SK-N-SH treated with all-trans-retinoic acid at 6 μM for 48 hours (cell line): ENCODE measurements at regions not wholly inside any gene's neighbourhood (a gene's known extent, or its start where the extent isn't known, plus 50 kb on each side); places are given as distances from the start of the nearest gene placed in this dataset.

Source experiments
- ATAC-seq: fragments of 200-7000 bp; cut with Tn5 transposase; 3 replicates; pipeline ENCODE4 v1.9.1; 2020; ENCODE audit warnings: mild to moderate bottlenecking, moderate library complexity
- BACH2 ChIP-seq: fragments of 250-450 bp; sonication (Bioruptor Pico); IDR thresholded peaks from 2 replicates; pipeline ENCODE4 v1.9.0; 2021; ENCODE audit warnings: mild to moderate bottlenecking, borderline replicate concordance
- CSDC2 ChIP-seq: fragments of 250-450 bp; sonication (Bioruptor Pico); IDR thresholded peaks from 2 replicates; pipeline ENCODE4 v1.5.0; 2020; ENCODE audit warnings: mild to moderate bottlenecking, moderate library complexity
- GLIS3 ChIP-seq: fragments of 250-450 bp; sonication (Bioruptor Pico); IDR thresholded peaks from 2 replicates; pipeline ENCODE4 v1.5.0; 2020; ENCODE audit warnings: mild to moderate bottlenecking, moderate library complexity
- ISL1 ChIP-seq: fragments of 250-450 bp; sonication (Bioruptor Pico); IDR thresholded peaks from 2 replicates; pipeline ENCODE4 v2.1.2; 2022; ENCODE audit warnings: mild to moderate bottlenecking, moderate library complexity
- OSR1 ChIP-seq: fragments of 250-450 bp; sonication (Bioruptor Pico); IDR thresholded peaks from 2 replicates; pipeline ENCODE4 v1.8.0; 2022; ENCODE audit warnings: moderate library complexity, mild to moderate bottlenecking, inconsistent platforms
- PPARA ChIP-seq: fragments of 250-450 bp; sonication (Bioruptor Pico); IDR thresholded peaks from 2 replicates; pipeline ENCODE4 v1.5.0; 2020; ENCODE audit warnings: mild to moderate bottlenecking, borderline replicate concordance
- RARB ChIP-seq: fragments of 250-450 bp; sonication (Bioruptor Pico); IDR thresholded peaks from 2 replicates; pipeline ENCODE4 v1.8.0; 2021; ENCODE audit warnings: mild to moderate bottlenecking, moderate library complexity
- SNAI2 ChIP-seq: fragments of 250-450 bp; sonication (Bioruptor Pico); IDR thresholded peaks from 2 replicates; pipeline ENCODE4 v1.5.0; 2020; ENCODE audit warnings: mild to moderate bottlenecking, moderate library complexity
- TCF4 ChIP-seq: fragments of 250-450 bp; sonication (Bioruptor Pico); IDR thresholded peaks from 2 replicates; pipeline ENCODE4 v1.8.0; 2021; ENCODE audit warnings: mild to moderate bottlenecking, moderate library complexity, borderline replicate concordance
- TOX ChIP-seq: fragments of 250-450 bp; sonication (Bioruptor Pico); IDR thresholded peaks from 2 replicates; pipeline ENCODE4 v1.8.0; 2021; ENCODE audit warnings: mild to moderate bottlenecking, moderate library complexity, borderline replicate concordance
- ZC3H10 ChIP-seq: fragments of 250-450 bp; sonication (Bioruptor Pico); IDR thresholded peaks from 2 replicates; pipeline ENCODE4 v1.5.1; 2021; ENCODE audit warnings: mild to moderate bottlenecking, moderate library complexity
- ZFP3 ChIP-seq: fragments of 250-450 bp; sonication (Bioruptor Pico); IDR thresholded peaks from 2 replicates; pipeline ENCODE4 v1.5.0; 2020; ENCODE audit warnings: mild to moderate bottlenecking, moderate library complexity
- ZFP30 ChIP-seq: fragments of 450-650 bp; formaldehyde crosslinking; IDR thresholded peaks from 2 replicates; pipeline ENCODE4 v1.5.0; 2022; ENCODE audit warnings: mild to moderate bottlenecking, moderate library complexity
- ZNF565 ChIP-seq: fragments of 450-650 bp; formaldehyde crosslinking; conservative IDR thresholded peaks from 2 replicates; pipeline ENCODE4 v1.5.0; 2020; ENCODE audit warnings: low read depth, mild to moderate bottlenecking, moderate library complexity
- ZNF70 ChIP-seq: fragments of 450-650 bp; formaldehyde crosslinking; IDR thresholded peaks from 2 replicates; pipeline ENCODE4 v1.5.0; 2020; ENCODE audit warnings: mild to moderate bottlenecking, moderate library complexity
- ZNF8 ChIP-seq: fragments of 450-650 bp; formaldehyde crosslinking; IDR thresholded peaks from 2 replicates; pipeline ENCODE4 v1.5.0; 2020; ENCODE audit warnings: mild to moderate bottlenecking, moderate library complexity
- TF ChIP-seq, protein P1 (sequence below): fragments of 250-450 bp; sonication (Bioruptor Pico); IDR thresholded peaks from 2 replicates; pipeline ENCODE4 v1.8.0; 2021; ENCODE audit warnings: low read depth, mild to moderate bottlenecking, moderate library complexity, borderline replicate concordance
- TF ChIP-seq, protein P2 (sequence below): fragments of 250-450 bp; sonication (Bioruptor Pico); IDR thresholded peaks from 2 replicates; pipeline ENCODE4 v1.5.1; 2020; ENCODE audit warnings: low read depth, mild to moderate bottlenecking, moderate library complexity
- TF ChIP-seq, protein P3 (sequence below): fragments of 250-450 bp; sonication (Bioruptor Pico); IDR thresholded peaks from 2 replicates; pipeline ENCODE4 v1.8.0; 2020; ENCODE audit warnings: mild to moderate bottlenecking, moderate library complexity, borderline replicate concordance
- TF ChIP-seq, protein P4 (sequence below): fragments of 250-450 bp; sonication (Bioruptor Pico); IDR thresholded peaks from 2 replicates; pipeline ENCODE4 v1.5.1; 2021; ENCODE audit warnings: mild to moderate bottlenecking, moderate library complexity
- TF ChIP-seq, protein P5 (sequence below): fragments of 250-450 bp; sonication (Bioruptor Pico); IDR thresholded peaks from 2 replicates; pipeline ENCODE4 v1.5.0; 2020; ENCODE audit warnings: mild to moderate bottlenecking, moderate library complexity

DNA sequence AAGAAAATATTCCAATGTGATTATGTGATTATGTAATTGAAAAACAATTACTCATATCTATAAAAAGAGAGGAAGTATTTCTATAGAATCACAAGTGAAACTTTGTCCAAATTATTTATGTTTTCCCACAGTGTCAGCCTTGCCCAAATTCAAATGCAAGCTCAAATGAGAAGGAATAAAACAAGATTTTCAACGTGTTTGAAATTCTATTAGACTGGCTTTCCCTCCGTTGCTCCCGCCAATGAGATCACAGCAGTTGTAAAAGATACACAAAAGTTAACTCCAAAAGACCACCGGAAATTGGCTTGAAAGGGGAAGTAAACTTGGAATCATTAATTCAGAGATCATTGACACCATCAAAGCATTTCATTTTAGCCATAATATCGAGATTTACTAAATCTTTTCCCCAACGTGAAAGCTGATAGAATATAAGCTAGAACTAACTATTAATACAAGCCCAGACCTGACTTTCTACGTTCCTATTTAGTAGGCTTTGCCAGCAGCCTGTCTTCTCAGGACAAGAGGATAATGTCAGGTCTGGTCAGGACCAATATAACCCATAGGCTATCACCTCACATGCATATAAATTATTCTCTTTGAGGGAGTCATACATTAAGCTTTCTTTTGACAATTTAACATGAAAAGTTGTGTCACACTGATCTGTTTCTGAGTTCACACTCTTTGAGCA lies 222.6 kb upstream of the CHAC2 start:
- TF ChIP-seq SNAI2 (CRISPR knock-in tag) (no peak), ISL1 (CRISPR knock-in tag) (no peak), GLIS3 (CRISPR knock-in tag) (no peak), ZNF70 (CRISPR knock-in tag) (no peak), PPARA (CRISPR knock-in tag) (no peak), BACH2 (CRISPR knock-in tag) (no peak), ZC3H10 (no peak), ZNF565 (CRISPR knock-in tag) (no peak), TCF4 (CRISPR knock-in tag) (no peak), CSDC2 (CRISPR knock-in tag) (no peak), ZNF8 (CRISPR knock-in tag) (no peak)
- TF ChIP-seq, protein P1, sequence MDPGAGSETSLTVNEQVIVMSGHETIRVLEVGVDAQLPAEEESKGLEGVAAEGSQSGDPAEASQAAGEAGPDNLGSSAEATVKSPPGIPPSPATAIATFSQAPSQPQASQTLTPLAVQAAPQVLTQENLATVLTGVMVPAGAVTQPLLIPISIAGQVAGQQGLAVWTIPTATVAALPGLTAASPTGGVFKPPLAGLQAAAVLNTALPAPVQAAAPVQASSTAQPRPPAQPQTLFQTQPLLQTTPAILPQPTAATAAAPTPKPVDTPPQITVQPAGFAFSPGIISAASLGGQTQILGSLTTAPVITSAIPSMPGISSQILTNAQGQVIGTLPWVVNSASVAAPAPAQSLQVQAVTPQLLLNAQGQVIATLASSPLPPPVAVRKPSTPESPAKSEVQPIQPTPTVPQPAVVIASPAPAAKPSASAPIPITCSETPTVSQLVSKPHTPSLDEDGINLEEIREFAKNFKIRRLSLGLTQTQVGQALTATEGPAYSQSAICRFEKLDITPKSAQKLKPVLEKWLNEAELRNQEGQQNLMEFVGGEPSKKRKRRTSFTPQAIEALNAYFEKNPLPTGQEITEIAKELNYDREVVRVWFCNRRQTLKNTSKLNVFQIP (CRISPR knock-in tag): no peak
- TF ChIP-seq, protein P2, sequence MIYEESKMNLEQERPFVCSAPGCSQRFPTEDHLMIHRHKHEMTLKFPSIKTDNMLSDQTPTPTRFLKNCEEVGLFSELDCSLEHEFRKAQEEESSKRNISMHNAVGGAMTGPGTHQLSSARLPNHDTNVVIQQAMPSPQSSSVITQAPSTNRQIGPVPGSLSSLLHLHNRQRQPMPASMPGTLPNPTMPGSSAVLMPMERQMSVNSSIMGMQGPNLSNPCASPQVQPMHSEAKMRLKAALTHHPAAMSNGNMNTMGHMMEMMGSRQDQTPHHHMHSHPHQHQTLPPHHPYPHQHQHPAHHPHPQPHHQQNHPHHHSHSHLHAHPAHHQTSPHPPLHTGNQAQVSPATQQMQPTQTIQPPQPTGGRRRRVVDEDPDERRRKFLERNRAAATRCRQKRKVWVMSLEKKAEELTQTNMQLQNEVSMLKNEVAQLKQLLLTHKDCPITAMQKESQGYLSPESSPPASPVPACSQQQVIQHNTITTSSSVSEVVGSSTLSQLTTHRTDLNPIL: no peak
- TF ChIP-seq, protein P3, sequence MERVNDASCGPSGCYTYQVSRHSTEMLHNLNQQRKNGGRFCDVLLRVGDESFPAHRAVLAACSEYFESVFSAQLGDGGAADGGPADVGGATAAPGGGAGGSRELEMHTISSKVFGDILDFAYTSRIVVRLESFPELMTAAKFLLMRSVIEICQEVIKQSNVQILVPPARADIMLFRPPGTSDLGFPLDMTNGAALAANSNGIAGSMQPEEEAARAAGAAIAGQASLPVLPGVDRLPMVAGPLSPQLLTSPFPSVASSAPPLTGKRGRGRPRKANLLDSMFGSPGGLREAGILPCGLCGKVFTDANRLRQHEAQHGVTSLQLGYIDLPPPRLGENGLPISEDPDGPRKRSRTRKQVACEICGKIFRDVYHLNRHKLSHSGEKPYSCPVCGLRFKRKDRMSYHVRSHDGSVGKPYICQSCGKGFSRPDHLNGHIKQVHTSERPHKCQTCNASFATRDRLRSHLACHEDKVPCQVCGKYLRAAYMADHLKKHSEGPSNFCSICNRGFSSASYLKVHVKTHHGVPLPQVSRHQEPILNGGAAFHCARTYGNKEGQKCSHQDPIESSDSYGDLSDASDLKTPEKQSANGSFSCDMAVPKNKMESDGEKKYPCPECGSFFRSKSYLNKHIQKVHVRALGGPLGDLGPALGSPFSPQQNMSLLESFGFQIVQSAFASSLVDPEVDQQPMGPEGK (CRISPR knock-in tag): no peak
- TF ChIP-seq, protein P4, sequence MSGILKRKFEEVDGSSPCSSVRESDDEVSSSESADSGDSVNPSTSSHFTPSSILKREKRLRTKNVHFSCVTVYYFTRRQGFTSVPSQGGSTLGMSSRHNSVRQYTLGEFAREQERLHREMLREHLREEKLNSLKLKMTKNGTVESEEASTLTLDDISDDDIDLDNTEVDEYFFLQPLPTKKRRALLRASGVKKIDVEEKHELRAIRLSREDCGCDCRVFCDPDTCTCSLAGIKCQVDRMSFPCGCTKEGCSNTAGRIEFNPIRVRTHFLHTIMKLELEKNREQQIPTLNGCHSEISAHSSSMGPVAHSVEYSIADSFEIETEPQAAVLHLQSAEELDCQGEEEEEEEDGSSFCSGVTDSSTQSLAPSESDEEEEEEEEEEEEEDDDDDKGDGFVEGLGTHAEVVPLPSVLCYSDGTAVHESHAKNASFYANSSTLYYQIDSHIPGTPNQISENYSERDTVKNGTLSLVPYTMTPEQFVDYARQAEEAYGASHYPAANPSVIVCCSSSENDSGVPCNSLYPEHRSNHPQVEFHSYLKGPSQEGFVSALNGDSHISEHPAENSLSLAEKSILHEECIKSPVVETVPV (CRISPR knock-in tag): no peak
- no peak for ATAC-seq

DNA sequence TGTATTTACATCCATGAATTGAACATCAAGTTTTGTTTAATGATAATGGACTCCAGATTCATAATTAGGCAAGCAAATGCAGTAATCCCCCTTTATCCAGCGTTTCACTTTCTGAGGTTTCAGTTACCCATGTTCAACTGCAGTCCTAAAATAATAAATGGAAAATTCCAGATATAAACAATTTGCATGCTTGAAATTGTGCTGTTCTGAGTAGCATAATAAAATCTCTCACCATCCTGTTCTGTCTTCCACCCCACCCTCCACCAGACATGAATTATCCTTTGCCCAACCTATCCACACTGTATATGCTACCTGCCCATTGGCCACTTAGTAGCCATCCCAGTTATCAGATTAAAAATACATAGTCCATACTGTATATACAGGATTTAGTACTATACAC lies 224.5 kb upstream of the CHAC2 start:
- ATAC-seq: no peak
- TF ChIP-seq, protein P2: no peak
- TF ChIP-seq BACH2 (CRISPR knock-in tag) (no peak), PPARA (CRISPR knock-in tag) (no peak), RARB (CRISPR knock-in tag) (no peak), ZC3H10 (no peak)
- TF ChIP-seq, all 23 proteins: peak for 0

DNA sequence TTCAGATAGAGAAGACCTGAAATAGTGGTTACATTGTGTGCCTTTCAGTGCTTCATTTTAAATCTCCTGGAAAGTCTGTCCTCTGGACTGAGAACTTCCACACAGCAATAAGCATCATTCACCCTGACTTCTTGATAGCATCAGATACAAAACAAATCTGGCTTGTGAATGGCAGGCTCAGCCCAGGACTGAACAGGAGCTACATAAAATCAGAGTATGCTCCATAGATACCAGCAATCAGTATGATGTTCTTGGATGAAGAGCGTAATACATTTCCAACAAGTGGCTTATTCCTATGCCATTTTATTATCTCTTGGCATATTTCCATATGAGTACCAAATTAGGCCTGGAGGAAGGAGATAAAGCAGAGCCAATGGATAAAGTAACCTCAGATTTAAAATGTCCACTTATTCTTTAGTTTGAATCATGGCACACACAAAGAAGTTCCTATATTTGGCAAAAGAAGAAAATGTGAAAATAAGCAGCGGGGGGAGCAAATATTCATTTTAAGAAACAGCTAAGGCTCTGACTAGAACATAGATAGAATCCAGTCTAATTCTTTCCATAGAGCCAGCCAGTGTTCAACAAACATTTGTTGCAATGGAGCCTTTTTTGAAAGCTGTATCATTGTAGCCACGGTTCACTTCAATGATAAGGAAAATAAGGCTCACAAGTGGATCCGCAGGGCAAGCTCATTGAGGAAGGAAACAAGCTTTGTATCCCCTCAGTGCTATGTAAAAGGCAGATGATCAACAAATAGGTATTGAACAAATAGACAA lies 230.8 kb upstream of the CHAC2 start:
- TF ChIP-seq ZFP30 (CRISPR knock-in tag) (no peak), ISL1 (CRISPR knock-in tag) (no peak), PPARA (CRISPR knock-in tag) (no peak), TCF4 (CRISPR knock-in tag) (no peak), OSR1 (CRISPR knock-in tag) (no peak), ZC3H10 (no peak), ZNF565 (CRISPR knock-in tag) (no peak), GLIS3 (CRISPR knock-in tag) (no peak), ZFP3 (CRISPR knock-in tag) (no peak), CSDC2 (CRISPR knock-in tag) (no peak), ZNF70 (CRISPR knock-in tag) (no peak), TOX (CRISPR knock-in tag) (no peak)
- TF ChIP-seq, protein P5, sequence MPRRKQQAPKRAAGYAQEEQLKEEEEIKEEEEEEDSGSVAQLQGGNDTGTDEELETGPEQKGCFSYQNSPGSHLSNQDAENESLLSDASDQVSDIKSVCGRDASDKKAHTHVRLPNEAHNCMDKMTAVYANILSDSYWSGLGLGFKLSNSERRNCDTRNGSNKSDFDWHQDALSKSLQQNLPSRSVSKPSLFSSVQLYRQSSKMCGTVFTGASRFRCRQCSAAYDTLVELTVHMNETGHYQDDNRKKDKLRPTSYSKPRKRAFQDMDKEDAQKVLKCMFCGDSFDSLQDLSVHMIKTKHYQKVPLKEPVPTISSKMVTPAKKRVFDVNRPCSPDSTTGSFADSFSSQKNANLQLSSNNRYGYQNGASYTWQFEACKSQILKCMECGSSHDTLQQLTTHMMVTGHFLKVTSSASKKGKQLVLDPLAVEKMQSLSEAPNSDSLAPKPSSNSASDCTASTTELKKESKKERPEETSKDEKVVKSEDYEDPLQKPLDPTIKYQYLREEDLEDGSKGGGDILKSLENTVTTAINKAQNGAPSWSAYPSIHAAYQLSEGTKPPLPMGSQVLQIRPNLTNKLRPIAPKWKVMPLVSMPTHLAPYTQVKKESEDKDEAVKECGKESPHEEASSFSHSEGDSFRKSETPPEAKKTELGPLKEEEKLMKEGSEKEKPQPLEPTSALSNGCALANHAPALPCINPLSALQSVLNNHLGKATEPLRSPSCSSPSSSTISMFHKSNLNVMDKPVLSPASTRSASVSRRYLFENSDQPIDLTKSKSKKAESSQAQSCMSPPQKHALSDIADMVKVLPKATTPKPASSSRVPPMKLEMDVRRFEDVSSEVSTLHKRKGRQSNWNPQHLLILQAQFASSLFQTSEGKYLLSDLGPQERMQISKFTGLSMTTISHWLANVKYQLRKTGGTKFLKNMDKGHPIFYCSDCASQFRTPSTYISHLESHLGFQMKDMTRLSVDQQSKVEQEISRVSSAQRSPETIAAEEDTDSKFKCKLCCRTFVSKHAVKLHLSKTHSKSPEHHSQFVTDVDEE (CRISPR knock-in tag): no peak
- TF ChIP-seq, protein P4 (CRISPR knock-in tag): no peak
- no peak for ATAC-seq
